ENCODE measurements at regions not wholly inside any gene's neighbourhood (a gene's known extent, or its start where the extent isn't known, plus 50 kb on each side); places are given as distances from the start of the nearest gene placed in this dataset.

- in situ Hi-C loops (cut with MboI) (no loop called here), intact Hi-C loops (cut with micrococcal nuclease) (no loop called here)
- no peaks in the 10 kb centered on the region for H3K27me3 ChIP-seq (ENCODE audit: control insufficient read depth in 2 of 2, insufficient read depth in 2 of 2, low read length in 2 of 2)
- TF ChIP-seq ILF3 (IDR thresholded peaks at IDR 0.05; ENCODE audit: borderline replicate concordance) (no peak), PHB2 (IDR thresholded peaks at IDR 0.05; ENCODE audit: low read depth) (no peak), PCBP2 (IDR thresholded peaks at IDR 0.05; ENCODE audit: low read depth, low read length, poor library complexity, severe bottlenecking) (no peak), RBBP5 (IDR thresholded peaks at IDR 0.05; ENCODE audit: borderline replicate concordance, insufficient read depth, low read length, poor library complexity, severe bottlenecking) (no peak), SIRT6 (IDR thresholded peaks at IDR 0.05; ENCODE audit: low read depth, low read length) (no peak), MCM7 (IDR thresholded peaks at IDR 0.05) (no peak)
- TF ChIP-seq, protein P1, sequence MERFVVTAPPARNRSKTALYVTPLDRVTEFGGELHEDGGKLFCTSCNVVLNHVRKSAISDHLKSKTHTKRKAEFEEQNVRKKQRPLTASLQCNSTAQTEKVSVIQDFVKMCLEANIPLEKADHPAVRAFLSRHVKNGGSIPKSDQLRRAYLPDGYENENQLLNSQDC (CRISPR knock-in tag; IDR thresholded peaks at IDR 0.05) = no peak
- TF ChIP-seq, protein P2, sequence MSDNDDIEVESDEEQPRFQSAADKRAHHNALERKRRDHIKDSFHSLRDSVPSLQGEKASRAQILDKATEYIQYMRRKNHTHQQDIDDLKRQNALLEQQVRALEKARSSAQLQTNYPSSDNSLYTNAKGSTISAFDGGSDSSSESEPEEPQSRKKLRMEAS (CRISPR knock-in tag; IDR thresholded peaks at IDR 0.05) = no peak
- TF ChIP-seq, protein P3, sequence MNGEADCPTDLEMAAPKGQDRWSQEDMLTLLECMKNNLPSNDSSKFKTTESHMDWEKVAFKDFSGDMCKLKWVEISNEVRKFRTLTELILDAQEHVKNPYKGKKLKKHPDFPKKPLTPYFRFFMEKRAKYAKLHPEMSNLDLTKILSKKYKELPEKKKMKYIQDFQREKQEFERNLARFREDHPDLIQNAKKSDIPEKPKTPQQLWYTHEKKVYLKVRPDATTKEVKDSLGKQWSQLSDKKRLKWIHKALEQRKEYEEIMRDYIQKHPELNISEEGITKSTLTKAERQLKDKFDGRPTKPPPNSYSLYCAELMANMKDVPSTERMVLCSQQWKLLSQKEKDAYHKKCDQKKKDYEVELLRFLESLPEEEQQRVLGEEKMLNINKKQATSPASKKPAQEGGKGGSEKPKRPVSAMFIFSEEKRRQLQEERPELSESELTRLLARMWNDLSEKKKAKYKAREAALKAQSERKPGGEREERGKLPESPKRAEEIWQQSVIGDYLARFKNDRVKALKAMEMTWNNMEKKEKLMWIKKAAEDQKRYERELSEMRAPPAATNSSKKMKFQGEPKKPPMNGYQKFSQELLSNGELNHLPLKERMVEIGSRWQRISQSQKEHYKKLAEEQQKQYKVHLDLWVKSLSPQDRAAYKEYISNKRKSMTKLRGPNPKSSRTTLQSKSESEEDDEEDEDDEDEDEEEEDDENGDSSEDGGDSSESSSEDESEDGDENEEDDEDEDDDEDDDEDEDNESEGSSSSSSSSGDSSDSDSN (IDR thresholded peaks at IDR 0.05; ENCODE audit: borderline replicate concordance in 1 of 2, low read depth in 2 of 2, low read length in 2 of 2) = no peak
- TF ChIP-seq, protein P4, sequence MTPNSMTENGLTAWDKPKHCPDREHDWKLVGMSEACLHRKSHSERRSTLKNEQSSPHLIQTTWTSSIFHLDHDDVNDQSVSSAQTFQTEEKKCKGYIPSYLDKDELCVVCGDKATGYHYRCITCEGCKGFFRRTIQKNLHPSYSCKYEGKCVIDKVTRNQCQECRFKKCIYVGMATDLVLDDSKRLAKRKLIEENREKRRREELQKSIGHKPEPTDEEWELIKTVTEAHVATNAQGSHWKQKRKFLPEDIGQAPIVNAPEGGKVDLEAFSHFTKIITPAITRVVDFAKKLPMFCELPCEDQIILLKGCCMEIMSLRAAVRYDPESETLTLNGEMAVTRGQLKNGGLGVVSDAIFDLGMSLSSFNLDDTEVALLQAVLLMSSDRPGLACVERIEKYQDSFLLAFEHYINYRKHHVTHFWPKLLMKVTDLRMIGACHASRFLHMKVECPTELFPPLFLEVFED (CRISPR knock-in tag; conservative IDR thresholded peaks at IDR 0.05) = no peak
- TF ChIP-seq, protein P5, sequence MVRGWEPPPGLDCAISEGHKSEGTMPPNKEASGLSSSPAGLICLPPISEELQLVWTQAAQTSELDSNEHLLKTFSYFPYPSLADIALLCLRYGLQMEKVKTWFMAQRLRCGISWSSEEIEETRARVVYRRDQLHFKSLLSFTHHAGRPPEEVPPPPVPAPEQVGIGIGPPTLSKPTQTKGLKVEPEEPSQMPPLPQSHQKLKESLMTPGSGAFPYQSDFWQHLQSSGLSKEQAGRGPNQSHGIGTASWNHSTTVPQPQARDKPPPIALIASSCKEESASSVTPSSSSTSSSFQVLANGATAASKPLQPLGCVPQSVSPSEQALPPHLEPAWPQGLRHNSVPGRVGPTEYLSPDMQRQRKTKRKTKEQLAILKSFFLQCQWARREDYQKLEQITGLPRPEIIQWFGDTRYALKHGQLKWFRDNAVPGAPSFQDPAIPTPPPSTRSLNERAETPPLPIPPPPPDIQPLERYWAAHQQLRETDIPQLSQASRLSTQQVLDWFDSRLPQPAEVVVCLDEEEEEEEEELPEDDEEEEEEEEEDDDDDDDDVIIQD (CRISPR knock-in tag; IDR thresholded peaks at IDR 0.05) = no peak
- TF ChIP-seq, protein P6, sequence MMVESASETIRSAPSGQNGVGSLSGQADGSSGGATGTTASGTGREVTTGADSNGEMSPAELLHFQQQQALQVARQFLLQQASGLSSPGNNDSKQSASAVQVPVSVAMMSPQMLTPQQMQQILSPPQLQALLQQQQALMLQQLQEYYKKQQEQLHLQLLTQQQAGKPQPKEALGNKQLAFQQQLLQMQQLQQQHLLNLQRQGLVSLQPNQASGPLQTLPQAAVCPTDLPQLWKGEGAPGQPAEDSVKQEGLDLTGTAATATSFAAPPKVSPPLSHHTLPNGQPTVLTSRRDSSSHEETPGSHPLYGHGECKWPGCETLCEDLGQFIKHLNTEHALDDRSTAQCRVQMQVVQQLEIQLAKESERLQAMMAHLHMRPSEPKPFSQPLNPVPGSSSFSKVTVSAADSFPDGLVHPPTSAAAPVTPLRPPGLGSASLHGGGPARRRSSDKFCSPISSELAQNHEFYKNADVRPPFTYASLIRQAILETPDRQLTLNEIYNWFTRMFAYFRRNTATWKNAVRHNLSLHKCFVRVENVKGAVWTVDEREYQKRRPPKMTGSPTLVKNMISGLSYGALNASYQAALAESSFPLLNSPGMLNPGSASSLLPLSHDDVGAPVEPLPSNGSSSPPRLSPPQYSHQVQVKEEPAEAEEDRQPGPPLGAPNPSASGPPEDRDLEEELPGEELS (CRISPR knock-in tag; IDR thresholded peaks at IDR 0.05; ENCODE audit: borderline replicate concordance) = no peak
- no peaks in the 10 kb centered on the region for H3K9me1 ChIP-seq (ENCODE audit: control insufficient read depth, insufficient read depth, low read length)
- no peaks in the 10 kb centered on the region for H4K20me1 ChIP-seq (replicated peaks; ENCODE audit: control insufficient read depth, insufficient read depth, low read length)
- H2AFZ ChIP-seq (ENCODE audit: low read depth, low read length) = no peak overlapping the region
- no peaks in the 10 kb centered on the region for H3K79me2 ChIP-seq (ENCODE audit: control insufficient read depth, insufficient read depth, low read length)
- H3K4me1 ChIP-seq (replicated peaks in 1 of 2; ENCODE audit: control insufficient read depth in 2 of 2, insufficient read depth in 2 of 2, low read length in 2 of 2) = no peaks in the 10 kb centered on the region
- DNase-seq (ENCODE audit: extremely low read depth in 1 of 4, low spot score in 3 of 4) = no peak
- H3K36me3 ChIP-seq (ENCODE audit: control insufficient read depth, insufficient read depth, low read length) = no peaks in the 10 kb centered on the region
- no peak for ATAC-seq
- POLR2A ChIA-PET = no interaction called here
- BruUV-seq (replicated peaks) = no TSS peak
- FAIRE-seq = no peak
- 0% methylated on average over 2 of the region's 2 CpGs for WGBS (ENCODE audit: insufficient coverage, low coverage, missing lambda C conversion rate)
- H3K4me2 ChIP-seq (ENCODE audit: insufficient read depth, low read length) = no peak overlapping the region
- no peak overlapping the region for H3K4me3 ChIP-seq
- no peaks in the 10 kb centered on the region for H3K9me3 ChIP-seq (replicated peaks; ENCODE audit: control insufficient read depth, insufficient read depth, low read depth, low read length)
- CTCF ChIA-PET (ENCODE audit: low intra/inter-chr PET ratio) = no interaction called here
- H3K9ac ChIP-seq (ENCODE audit: insufficient read depth in 1 of 2, low read depth in 2 of 2, low read length in 2 of 2) = no peak overlapping the region
- no peak overlapping the region for H3K27ac ChIP-seq (ENCODE audit: extremely low read depth, low read depth, low read length)
These were observed 936.5 kb downstream of the RPA4 start for GRCh38 chrX:97820170-97820569.
